ENCODE measurements at regions not wholly inside any gene's neighbourhood (a gene's known extent, or its start where the extent isn't known, plus 50 kb on each side); places are given as distances from the start of the nearest gene placed in this dataset.

DNA sequence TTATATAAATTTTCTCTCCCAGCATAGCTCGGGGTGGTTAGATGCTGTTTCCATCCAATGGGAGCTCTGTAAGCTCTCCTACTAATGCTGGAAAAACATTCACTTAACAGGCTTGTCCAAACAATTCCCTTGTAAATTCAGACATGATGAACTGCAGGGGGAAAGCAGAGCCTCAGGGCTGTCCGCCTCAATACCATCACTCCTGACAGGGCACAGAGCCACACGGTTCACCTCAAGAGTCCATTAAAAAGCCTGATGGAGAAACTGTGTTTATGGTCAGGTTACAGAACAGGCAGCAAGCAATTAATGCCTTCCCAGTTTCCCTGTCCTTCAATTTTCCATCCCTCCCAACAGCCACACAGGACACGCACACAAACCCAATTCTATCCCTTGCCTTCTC, 171.0 kb downstream of the BRINP2 start:
- no peak for DNase-seq (ENCODE audit: low spot score)

DNA sequence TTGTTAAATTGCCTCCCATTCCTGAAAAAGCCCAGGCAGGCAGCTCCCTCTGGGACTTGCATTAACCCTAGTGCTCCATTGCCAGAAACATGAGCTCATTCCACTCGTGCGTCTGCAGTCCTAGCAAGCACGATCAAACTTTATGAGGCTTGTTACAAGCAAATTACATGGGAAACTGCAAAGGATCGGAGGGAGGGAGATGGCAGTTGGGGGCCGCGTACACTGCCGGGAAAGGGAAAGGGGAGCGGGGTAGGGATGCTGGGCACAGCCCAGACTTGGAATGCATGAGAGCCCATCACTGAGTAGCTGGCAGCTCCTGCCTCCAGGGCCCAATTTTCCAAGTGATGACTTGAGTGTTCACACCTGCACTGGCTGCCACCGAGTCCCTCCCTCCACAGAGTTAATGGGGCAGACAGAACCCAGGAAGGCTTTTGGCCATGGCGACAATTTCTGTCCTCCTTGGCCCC, 169.9 kb downstream of the BRINP2 start:
- DNase-seq (ENCODE audit: low spot score): no peak

DNA sequence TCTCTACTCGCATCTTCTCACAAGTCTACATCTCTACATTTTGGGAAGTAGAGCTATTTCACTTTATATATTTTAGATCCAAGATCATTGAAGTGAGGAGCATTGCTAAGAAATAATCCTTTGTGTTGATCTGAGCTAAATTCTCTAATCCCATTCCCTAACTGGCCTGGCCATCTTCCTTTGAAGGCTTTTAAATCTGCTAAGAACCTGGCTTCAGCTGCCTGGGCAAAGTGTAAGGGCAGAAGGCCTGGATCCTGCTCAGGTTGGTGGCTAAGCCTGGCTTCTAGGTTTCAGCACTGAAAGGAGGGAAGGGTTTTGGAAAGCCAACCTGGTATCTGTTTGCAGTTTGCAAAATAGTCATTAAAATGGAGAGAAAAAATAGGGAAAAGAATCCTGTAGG, 167.6 kb downstream of the BRINP2 start:
- DNase-seq (ENCODE audit: low spot score): no peak

DNA sequence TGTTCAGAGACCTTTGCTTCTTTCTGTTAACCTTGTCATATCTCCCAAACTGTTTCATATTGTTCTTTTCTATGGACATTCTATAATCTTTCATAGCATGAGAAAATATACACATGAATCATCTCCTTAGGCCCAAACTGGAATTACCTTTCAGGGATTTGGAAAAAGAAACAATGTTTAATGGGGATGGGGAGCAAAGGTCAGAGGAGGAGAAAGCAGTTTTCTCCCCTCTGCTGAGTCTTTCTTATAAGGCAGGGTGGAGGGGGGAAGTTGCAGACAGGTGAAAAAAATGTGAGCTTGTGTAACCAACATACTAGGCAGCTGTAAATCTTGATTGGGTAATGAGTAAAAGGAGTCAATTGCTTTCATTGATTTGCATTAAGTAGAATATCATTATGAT, 164.1 kb downstream of the BRINP2 start:
- DNase-seq (ENCODE audit: low spot score): no peak

DNA sequence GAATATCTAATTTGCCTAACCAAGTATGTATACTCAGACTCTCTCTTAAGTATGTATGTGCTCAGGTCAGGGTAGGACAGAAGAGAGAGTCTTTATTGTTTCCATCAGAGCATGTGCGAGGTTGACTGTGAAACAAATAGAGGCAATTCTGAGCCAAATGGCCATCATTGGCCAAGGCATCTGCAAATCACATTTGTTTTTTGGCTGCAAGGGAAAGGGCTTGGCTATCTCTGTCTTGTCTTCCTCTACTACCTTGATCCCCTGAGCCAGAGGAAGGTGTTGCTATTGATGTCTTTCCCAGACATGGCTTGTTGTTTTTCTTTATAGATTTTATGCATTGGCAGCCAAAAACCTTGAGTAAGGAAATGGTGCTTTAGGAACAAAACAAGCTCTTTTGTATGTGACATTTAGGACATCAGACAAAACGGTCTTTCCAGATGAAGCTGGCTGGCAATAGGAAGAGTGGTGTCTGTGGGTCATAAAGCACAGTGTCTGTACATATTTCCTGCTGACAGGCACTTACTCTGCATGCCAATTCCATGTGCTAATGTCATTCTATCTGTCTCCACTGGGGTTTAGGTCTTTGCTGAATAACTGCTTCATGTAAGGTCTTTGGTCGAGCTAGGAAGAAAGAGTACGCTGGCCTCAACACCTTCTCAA, 163.3 kb downstream of the BRINP2 start:
- no peak for DNase-seq (ENCODE audit: low spot score)
